ENCODE measurements at regions not wholly inside any gene's neighbourhood (a gene's known extent, or its start where the extent isn't known, plus 50 kb on each side); places are given as distances from the start of the nearest gene placed in this dataset.

DNA sequence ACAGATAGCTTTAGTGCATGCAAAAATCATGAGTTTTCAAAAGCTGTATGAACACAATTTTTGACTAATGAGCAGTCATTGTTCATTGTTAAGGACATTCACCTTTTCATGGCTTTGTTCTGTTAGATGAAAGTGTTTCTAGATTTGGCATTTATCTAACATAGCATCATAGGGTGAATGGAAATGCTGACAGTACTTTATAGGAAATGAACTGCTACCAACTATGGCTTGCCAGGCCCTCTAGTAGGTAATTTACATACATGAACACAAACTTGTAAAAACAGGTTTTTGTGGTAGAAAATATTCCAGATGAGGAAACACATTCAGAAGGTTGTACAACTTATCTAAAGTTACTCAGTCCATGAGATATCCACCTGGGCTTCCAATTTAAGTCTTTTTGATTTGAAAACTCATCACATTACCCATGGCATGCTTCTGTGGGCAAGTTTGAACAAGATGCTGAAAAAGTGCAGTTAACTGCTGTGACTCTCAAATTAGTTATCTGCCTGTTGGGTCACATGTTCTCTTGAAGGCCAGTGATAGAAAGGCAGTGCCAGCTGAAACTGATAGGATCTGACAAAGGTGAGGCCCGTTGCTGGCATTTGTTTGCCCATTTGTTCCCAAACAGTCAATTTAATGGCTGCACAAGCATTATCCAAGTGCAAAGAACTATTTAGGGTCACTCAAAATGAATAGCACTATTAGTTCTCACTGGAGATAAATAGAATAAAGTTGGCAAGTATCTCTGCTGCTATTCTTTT, 399.1 kb downstream of the MAN2A1 start (continued):
- TF ChIP-seq, protein P1, sequence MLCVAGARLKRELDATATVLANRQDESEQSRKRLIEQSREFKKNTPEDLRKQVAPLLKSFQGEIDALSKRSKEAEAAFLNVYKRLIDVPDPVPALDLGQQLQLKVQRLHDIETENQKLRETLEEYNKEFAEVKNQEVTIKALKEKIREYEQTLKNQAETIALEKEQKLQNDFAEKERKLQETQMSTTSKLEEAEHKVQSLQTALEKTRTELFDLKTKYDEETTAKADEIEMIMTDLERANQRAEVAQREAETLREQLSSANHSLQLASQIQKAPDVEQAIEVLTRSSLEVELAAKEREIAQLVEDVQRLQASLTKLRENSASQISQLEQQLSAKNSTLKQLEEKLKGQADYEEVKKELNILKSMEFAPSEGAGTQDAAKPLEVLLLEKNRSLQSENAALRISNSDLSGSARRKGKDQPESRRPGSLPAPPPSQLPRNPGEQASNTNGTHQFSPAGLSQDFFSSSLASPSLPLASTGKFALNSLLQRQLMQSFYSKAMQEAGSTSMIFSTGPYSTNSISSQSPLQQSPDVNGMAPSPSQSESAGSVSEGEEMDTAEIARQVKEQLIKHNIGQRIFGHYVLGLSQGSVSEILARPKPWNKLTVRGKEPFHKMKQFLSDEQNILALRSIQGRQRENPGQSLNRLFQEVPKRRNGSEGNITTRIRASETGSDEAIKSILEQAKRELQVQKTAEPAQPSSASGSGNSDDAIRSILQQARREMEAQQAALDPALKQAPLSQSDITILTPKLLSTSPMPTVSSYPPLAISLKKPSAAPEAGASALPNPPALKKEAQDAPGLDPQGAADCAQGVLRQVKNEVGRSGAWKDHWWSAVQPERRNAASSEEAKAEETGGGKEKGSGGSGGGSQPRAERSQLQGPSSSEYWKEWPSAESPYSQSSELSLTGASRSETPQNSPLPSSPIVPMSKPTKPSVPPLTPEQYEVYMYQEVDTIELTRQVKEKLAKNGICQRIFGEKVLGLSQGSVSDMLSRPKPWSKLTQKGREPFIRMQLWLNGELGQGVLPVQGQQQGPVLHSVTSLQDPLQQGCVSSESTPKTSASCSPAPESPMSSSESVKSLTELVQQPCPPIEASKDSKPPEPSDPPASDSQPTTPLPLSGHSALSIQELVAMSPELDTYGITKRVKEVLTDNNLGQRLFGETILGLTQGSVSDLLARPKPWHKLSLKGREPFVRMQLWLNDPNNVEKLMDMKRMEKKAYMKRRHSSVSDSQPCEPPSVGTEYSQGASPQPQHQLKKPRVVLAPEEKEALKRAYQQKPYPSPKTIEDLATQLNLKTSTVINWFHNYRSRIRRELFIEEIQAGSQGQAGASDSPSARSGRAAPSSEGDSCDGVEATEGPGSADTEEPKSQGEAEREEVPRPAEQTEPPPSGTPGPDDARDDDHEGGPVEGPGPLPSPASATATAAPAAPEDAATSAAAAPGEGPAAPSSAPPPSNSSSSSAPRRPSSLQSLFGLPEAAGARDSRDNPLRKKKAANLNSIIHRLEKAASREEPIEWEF (IDR thresholded peaks at IDR 0.05; ENCODE audit: insufficient replicate concordance, low read depth, low read length) = no peak
- TF ChIP-seq E4F1 (IDR thresholded peaks at IDR 0.05; ENCODE audit: borderline replicate concordance, partially characterized antibody) (no peak), ZBTB40 (IDR thresholded peaks at IDR 0.05; ENCODE audit: borderline replicate concordance) (no peak)

All from GM12878 (cell line).